ENCODE measurements at regions not wholly inside any gene's neighbourhood (a gene's known extent, or its start where the extent isn't known, plus 50 kb on each side); places are given as distances from the start of the nearest gene placed in this dataset.
"Not testable (repeated sequence)": the region's sequence is repeated elsewhere in the genome, so short reads cannot be mapped to it uniquely, and the experiment has no call there.

GRCh38 chr11:37978647-37979046 is 1380.6 kb upstream of the RAG2 start:
- no peaks in the 10 kb centered on the region for H3K4me1 Mint-ChIP-seq
- no peaks in the 10 kb centered on the region for H3K27me3 Mint-ChIP-seq
- H3K27ac Mint-ChIP-seq = no peak overlapping the region
- H3K36me3 Mint-ChIP-seq = no peaks in the 10 kb centered on the region
- H3K4me3 Mint-ChIP-seq = no peak overlapping the region
- no peaks in the 10 kb centered on the region for H3K9me3 Mint-ChIP-seq

GRCh38 chr11:37973941-37974340 is 1375.9 kb upstream of the RAG2 start:
- H3K27me3 Mint-ChIP-seq = no peaks in the 10 kb centered on the region
- no peaks in the 10 kb centered on the region for H3K4me1 Mint-ChIP-seq
- H3K4me3 Mint-ChIP-seq = no peak overlapping the region
- no peaks in the 10 kb centered on the region for H3K36me3 Mint-ChIP-seq
- peaks cover 6% of the 10 kb centered on the region for H3K9me3 Mint-ChIP-seq
- H3K27ac Mint-ChIP-seq = no peak overlapping the region

- Mint-ChIP-seq H3K9me3 (peaks cover 6% of the 10 kb centered on the region), H3K27me3 (no peaks in the 10 kb centered on the region), H3K36me3 (no peaks in the 10 kb centered on the region), H3K4me1 (no peaks in the 10 kb centered on the region), H3K4me3 (no peak overlapping the region), H3K27ac (no peak overlapping the region)
Measured at GRCh38 chr11:37972691-37973090, 1374.7 kb upstream of the RAG2 start.

- not testable (repeated sequence) for H3K27me3 Mint-ChIP-seq, H3K36me3 Mint-ChIP-seq, H3K4me1 Mint-ChIP-seq, H3K9me3 Mint-ChIP-seq, H3K27ac Mint-ChIP-seq, H3K4me3 Mint-ChIP-seq
Measured at GRCh38 chr11:37969336-37969735, 1371.3 kb upstream of the RAG2 start.

GRCh38 chr11:37968148-37968547 is 1370.1 kb upstream of the RAG2 start:
- H3K36me3 Mint-ChIP-seq = no peaks in the 10 kb centered on the region
- no peaks in the 10 kb centered on the region for H3K27me3 Mint-ChIP-seq
- H3K9me3 Mint-ChIP-seq = peaks cover 6% of the 10 kb centered on the region
- no peaks in the 10 kb centered on the region for H3K4me1 Mint-ChIP-seq
- H3K4me3 Mint-ChIP-seq = no peak overlapping the region
- no peak overlapping the region for H3K27ac Mint-ChIP-seq

GRCh38 chr11:37967635-37968034 is 1369.6 kb upstream of the RAG2 start:
- H3K4me3 Mint-ChIP-seq = no peak overlapping the region
- no peaks in the 10 kb centered on the region for H3K27me3 Mint-ChIP-seq
- no peaks in the 10 kb centered on the region for H3K4me1 Mint-ChIP-seq
- H3K36me3 Mint-ChIP-seq = no peaks in the 10 kb centered on the region
- H3K27ac Mint-ChIP-seq = no peak overlapping the region
- peaks cover 6% of the 10 kb centered on the region for H3K9me3 Mint-ChIP-seq

GRCh38 chr11:37963440-37963839 is 1365.4 kb upstream of the RAG2 start:
- Mint-ChIP-seq H3K36me3 (no peaks in the 10 kb centered on the region), H3K27me3 (no peaks in the 10 kb centered on the region), H3K4me3 (no peak overlapping the region), H3K9me3 (no peaks in the 10 kb centered on the region), H3K4me1 (no peaks in the 10 kb centered on the region), H3K27ac (no peak overlapping the region)

- H3K4me3 Mint-ChIP-seq = no peak overlapping the region
- no peaks in the 10 kb centered on the region for H3K4me1 Mint-ChIP-seq
- H3K27me3 Mint-ChIP-seq = no peaks in the 10 kb centered on the region
- peaks cover 15% of the 10 kb centered on the region for H3K9me3 Mint-ChIP-seq
- H3K36me3 Mint-ChIP-seq = no peaks in the 10 kb centered on the region
- H3K27ac Mint-ChIP-seq = no peak overlapping the region
Measured at GRCh38 chr11:37957717-37958116, 1359.7 kb upstream of the RAG2 start.

GRCh38 chr11:37951996-37952395 is 1354.0 kb upstream of the RAG2 start:
- Mint-ChIP-seq H3K27ac (no peak overlapping the region), H3K9me3 (peaks cover 9% of the 10 kb centered on the region), H3K4me1 (no peaks in the 10 kb centered on the region), H3K36me3 (no peaks in the 10 kb centered on the region), H3K4me3 (no peak overlapping the region), H3K27me3 (no peaks in the 10 kb centered on the region)

GRCh38 chr11:37948258-37948657 is 1350.2 kb upstream of the RAG2 start:
- peaks cover 10% of the 10 kb centered on the region for H3K9me3 Mint-ChIP-seq
- no peaks in the 10 kb centered on the region for H3K4me1 Mint-ChIP-seq
- H3K36me3 Mint-ChIP-seq = no peaks in the 10 kb centered on the region
- H3K4me3 Mint-ChIP-seq = no peak overlapping the region
- H3K27me3 Mint-ChIP-seq = no peaks in the 10 kb centered on the region
- no peak overlapping the region for H3K27ac Mint-ChIP-seq

- Mint-ChIP-seq H3K27ac (no peak overlapping the region), H3K4me1 (no peaks in the 10 kb centered on the region), H3K4me3 (no peak overlapping the region), H3K9me3 (peaks cover 13% of the 10 kb centered on the region), H3K36me3 (no peaks in the 10 kb centered on the region), H3K27me3 (no peaks in the 10 kb centered on the region)
Measured at GRCh38 chr11:37947821-37948220, 1349.8 kb upstream of the RAG2 start.

GRCh38 chr11:37946155-37946766 is 1348.2 kb upstream of the RAG2 start:
- H3K4me3 Mint-ChIP-seq = no peak overlapping the region
- no peaks in the 10 kb centered on the region for H3K36me3 Mint-ChIP-seq
- no peaks in the 10 kb centered on the region for H3K27me3 Mint-ChIP-seq

GRCh38 chr11:37942081-37942480 is 1344.0 kb upstream of the RAG2 start:
- no peak overlapping the region for H3K27ac Mint-ChIP-seq
- no peaks in the 10 kb centered on the region for H3K4me1 Mint-ChIP-seq
- no peaks in the 10 kb centered on the region for H3K36me3 Mint-ChIP-seq
- H3K9me3 Mint-ChIP-seq = peaks cover 16% of the 10 kb centered on the region
- H3K27me3 Mint-ChIP-seq = no peaks in the 10 kb centered on the region
- no peak overlapping the region for H3K4me3 Mint-ChIP-seq

More at GRCh38 chr11:37946155-37946766, 1348.2 kb upstream of the RAG2 start:
- no peaks in the 10 kb centered on the region for H3K4me1 Mint-ChIP-seq
- no peak overlapping the region for H3K27ac Mint-ChIP-seq
- H3K9me3 Mint-ChIP-seq = peaks cover 16% of the 10 kb centered on the region

- Mint-ChIP-seq H3K4me1 (no peaks in the 10 kb centered on the region), H3K27ac (no peak overlapping the region)
Measured at GRCh38 chr11:37929100-37929653, 1331.1 kb upstream of the RAG2 start.

GRCh38 chr11:37926772-37927171 is 1328.7 kb upstream of the RAG2 start:
- H3K36me3 Mint-ChIP-seq = no peaks in the 10 kb centered on the region
- no peak overlapping the region for H3K27ac Mint-ChIP-seq
- H3K4me3 Mint-ChIP-seq = no peak overlapping the region
- peaks cover 16% of the 10 kb centered on the region for H3K9me3 Mint-ChIP-seq
- no peaks in the 10 kb centered on the region for H3K4me1 Mint-ChIP-seq
- H3K27me3 Mint-ChIP-seq = no peaks in the 10 kb centered on the region

More at GRCh38 chr11:37929100-37929653, 1331.1 kb upstream of the RAG2 start:
- H3K27me3 Mint-ChIP-seq = no peaks in the 10 kb centered on the region
- H3K4me3 Mint-ChIP-seq = no peak overlapping the region
- peaks cover 10% of the 10 kb centered on the region for H3K9me3 Mint-ChIP-seq
- H3K36me3 Mint-ChIP-seq = no peaks in the 10 kb centered on the region

GRCh38 chr11:37916331-37916730 is 1318.3 kb upstream of the RAG2 start:
- H3K36me3 Mint-ChIP-seq = no peaks in the 10 kb centered on the region
- H3K27me3 Mint-ChIP-seq = no peaks in the 10 kb centered on the region
- H3K4me3 Mint-ChIP-seq = no peak overlapping the region
- no peaks in the 10 kb centered on the region for H3K4me1 Mint-ChIP-seq
- H3K27ac Mint-ChIP-seq = no peak overlapping the region
- peaks cover 5% of the 10 kb centered on the region for H3K9me3 Mint-ChIP-seq

GRCh38 chr11:37914859-37915258 is 1316.8 kb upstream of the RAG2 start:
- no peaks in the 10 kb centered on the region for H3K27me3 Mint-ChIP-seq
- H3K4me1 Mint-ChIP-seq = no peaks in the 10 kb centered on the region
- no peak overlapping the region for H3K4me3 Mint-ChIP-seq

More at GRCh38 chr11:37914859-37915258, 1316.8 kb upstream of the RAG2 start:
- no peak overlapping the region for H3K27ac Mint-ChIP-seq
- H3K36me3 Mint-ChIP-seq = no peaks in the 10 kb centered on the region
- peaks cover 5% of the 10 kb centered on the region for H3K9me3 Mint-ChIP-seq

Data from activated naive CD4-positive, alpha-beta T cell treated with anti-CD3 and anti-CD28 coated beads, Interleukin-2, amount 50 U/mL, for 24 hours (primary cell).